Caco-2 (cell line): ENCODE measurements at regions not wholly inside any gene's neighbourhood (a gene's known extent, or its start where the extent isn't known, plus 50 kb on each side); places are given as distances from the start of the nearest gene placed in this dataset.

Experiments used
- BruUV-seq: library from RNA; stranded (reverse); fragments of 400-500 nt; replicated peaks from 2 replicates; lab custom pipeline; 2021; lab: Mats Ljungman, UMichigan
- CTCF ChIA-PET: fragments of 300-600 bp; sonication (Branson Sonifier 250); formaldehyde crosslinking; loops from one replicate; lab custom pipeline; 2022; ENCODE audit warnings: antibody characterized with exemption; lab: Charles Lee
- POLR2A ChIA-PET: fragments of 300-600 bp; sonication (Branson Sonifier 250); formaldehyde crosslinking; loops from one replicate; lab custom pipeline; 2022; ENCODE audit warnings: antibody characterized with exemption; lab: Charles Lee
- DNase-seq, 2 experiments: peaks; one replicate each; pipeline versions ENCODE4 v3.0.0 to v3.0.0-alpha.2; 2020 to 2022
- H3K27me3 ChIP-seq: replicated peaks from 2 replicates; pipeline ENCODE4 v1.6.0; 2011; ENCODE audit warnings: low read length; ENCODE audit not compliant: control insufficient read depth, insufficient read depth
- H3K36me3 ChIP-seq: 2 replicates; pipeline ENCODE4 v1.5.1; 2011; ENCODE audit warnings: low read length; ENCODE audit not compliant: control insufficient read depth, insufficient read depth
- H3K4me1 ChIP-seq: fragments of 250-450 bp; sonication (Bioruptor Pico); 2 replicates; pipeline ENCODE4 v1.5.1; 2020; ENCODE audit warnings: mild to moderate bottlenecking
- H3K4me3 ChIP-seq: 2 replicates; pipeline ENCODE4 v1.5.1; 2011; ENCODE audit warnings: low read depth, mild to moderate bottlenecking, control low read depth, low read length
- H3K9me3 ChIP-seq: fragments of 250-450 bp; sonication (Bioruptor Pico); 2 replicates; pipeline ENCODE4 v1.5.1; 2020; ENCODE audit warnings: mild to moderate bottlenecking, moderate library complexity
- H3K27ac Mint-ChIP-seq: one replicate; pipeline ENCODE4 v1.8.0; 2022; ENCODE audit warnings: mixed read lengths; ENCODE audit not compliant: unreplicated experiment
- H3K27me3 Mint-ChIP-seq: one replicate; pipeline ENCODE4 v1.8.0; 2022; ENCODE audit warnings: mixed read lengths; ENCODE audit not compliant: insufficient read depth, unreplicated experiment
- H3K36me3 Mint-ChIP-seq: one replicate; pipeline ENCODE4 v1.8.0; 2022; ENCODE audit warnings: mild to moderate bottlenecking, mixed read lengths; ENCODE audit not compliant: insufficient read depth, unreplicated experiment
- H3K4me1 Mint-ChIP-seq: one replicate; pipeline ENCODE4 v1.8.0; 2022; ENCODE audit warnings: low read depth, mixed read lengths; ENCODE audit not compliant: unreplicated experiment
- H3K4me3 Mint-ChIP-seq: one replicate; pipeline ENCODE4 v1.8.0; 2022; ENCODE audit warnings: mild to moderate bottlenecking, moderate library complexity, mixed read lengths; ENCODE audit not compliant: unreplicated experiment
- H3K9me3 Mint-ChIP-seq: one replicate; pipeline ENCODE4 v1.8.0; 2022; ENCODE audit warnings: mixed read lengths; ENCODE audit not compliant: unreplicated experiment
- intact Hi-C: fragments of 100-400 bp; cut with micrococcal nuclease; formaldehyde crosslinking; loops from one replicate; pipeline ENCODE4 v1.10.0; 2022; ENCODE audit not compliant: unreplicated experiment
- TF ChIP-seq, protein P1 (sequence below), 2 experiments: fragments of 200-600 bp in 1 of 2; IDR thresholded peaks; 1 replicate in 1 of 2; 2 replicates in 1 of 2; pipeline versions ENCODE4 v1.5.1 to v1.8.0; 2011 to 2022; ENCODE audit warnings: antibody characterized with exemption in 1 of 2, control low read depth in 1 of 2, inconsistent platforms in 1 of 2, low read depth in 1 of 2, low read length in 1 of 2, mild to moderate bottlenecking in 1 of 2, moderate library complexity in 1 of 2; ENCODE audit not compliant: insufficient read depth in 1 of 2, severe bottlenecking in 1 of 2, unreplicated experiment in 1 of 2

GRCh38 chr5:94039101-94039500 lies 297.7 kb upstream of the POU5F2 start:
- POLR2A ChIA-PET = no interaction called here
- TF ChIP-seq, protein P1, sequence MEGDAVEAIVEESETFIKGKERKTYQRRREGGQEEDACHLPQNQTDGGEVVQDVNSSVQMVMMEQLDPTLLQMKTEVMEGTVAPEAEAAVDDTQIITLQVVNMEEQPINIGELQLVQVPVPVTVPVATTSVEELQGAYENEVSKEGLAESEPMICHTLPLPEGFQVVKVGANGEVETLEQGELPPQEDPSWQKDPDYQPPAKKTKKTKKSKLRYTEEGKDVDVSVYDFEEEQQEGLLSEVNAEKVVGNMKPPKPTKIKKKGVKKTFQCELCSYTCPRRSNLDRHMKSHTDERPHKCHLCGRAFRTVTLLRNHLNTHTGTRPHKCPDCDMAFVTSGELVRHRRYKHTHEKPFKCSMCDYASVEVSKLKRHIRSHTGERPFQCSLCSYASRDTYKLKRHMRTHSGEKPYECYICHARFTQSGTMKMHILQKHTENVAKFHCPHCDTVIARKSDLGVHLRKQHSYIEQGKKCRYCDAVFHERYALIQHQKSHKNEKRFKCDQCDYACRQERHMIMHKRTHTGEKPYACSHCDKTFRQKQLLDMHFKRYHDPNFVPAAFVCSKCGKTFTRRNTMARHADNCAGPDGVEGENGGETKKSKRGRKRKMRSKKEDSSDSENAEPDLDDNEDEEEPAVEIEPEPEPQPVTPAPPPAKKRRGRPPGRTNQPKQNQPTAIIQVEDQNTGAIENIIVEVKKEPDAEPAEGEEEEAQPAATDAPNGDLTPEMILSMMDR (IDR thresholded peaks at IDR 0.05; ENCODE audit: insufficient read depth in 1 of 2, low read depth in 1 of 2, low read length in 1 of 2, severe bottlenecking in 1 of 2, unreplicated experiment in 1 of 2) = no peak
- Histone ChIP-seq H3K36me3 (no peaks in the 10 kb centered on the region), H3K9me3 (no peaks in the 10 kb centered on the region), H3K4me3 (no peak overlapping the region), H3K27me3 (no peaks in the 10 kb centered on the region), H3K4me1 (peaks cover 22% of the 10 kb centered on the region)
- H3K4me3 Mint-ChIP-seq = no peak overlapping the region
- no TSS peak for BruUV-seq
- H3K9me3 Mint-ChIP-seq = no peaks in the 10 kb centered on the region
- DNase-seq = no peak
- no peaks in the 10 kb centered on the region for H3K36me3 Mint-ChIP-seq
- H3K27ac Mint-ChIP-seq = no peak overlapping the region
- CTCF ChIA-PET = no interaction called here
- intact Hi-C loops = no loop called here
- peaks cover 17% of the 10 kb centered on the region for H3K4me1 Mint-ChIP-seq
- no peaks in the 10 kb centered on the region for H3K27me3 Mint-ChIP-seq

- no peak overlapping the region for H3K27ac Mint-ChIP-seq
- H3K4me3 Mint-ChIP-seq = no peak overlapping the region
- no peaks in the 10 kb centered on the region for H3K9me3 ChIP-seq
- no TSS peak for BruUV-seq
- H3K27me3 ChIP-seq = no peaks in the 10 kb centered on the region
- no peak overlapping the region for H3K4me3 ChIP-seq
- H3K4me1 Mint-ChIP-seq = no peaks in the 10 kb centered on the region
- CTCF ChIA-PET = no interaction called here
- H3K9me3 Mint-ChIP-seq = no peaks in the 10 kb centered on the region
- no peaks in the 10 kb centered on the region; the same call in 1 of the 2 replicates for H3K36me3 ChIP-seq
- TF ChIP-seq, protein P1 (IDR thresholded peaks at IDR 0.05; ENCODE audit: insufficient read depth in 1 of 2, low read depth in 1 of 2, low read length in 1 of 2, severe bottlenecking in 1 of 2, unreplicated experiment in 1 of 2) = no peak
- POLR2A ChIA-PET = no interaction called here
- H3K4me1 ChIP-seq = peaks cover 9% of the 10 kb centered on the region; the same call in 1 of the 2 replicates
- H3K36me3 Mint-ChIP-seq = no peaks in the 10 kb centered on the region
- intact Hi-C loops = no loop called here
- H3K27me3 Mint-ChIP-seq = no peaks in the 10 kb centered on the region
- DNase-seq = no peak
These were observed 290.2 kb upstream of the POU5F2 start for GRCh38 chr5:94031631-94032030.

GRCh38 chr5:94028001-94028400 lies 286.6 kb upstream of the POU5F2 start:
- Histone ChIP-seq H3K36me3 (no peaks in the 10 kb centered on the region; the same call in 1 of the 2 replicates), H3K4me3 (no peak overlapping the region), H3K4me1 (peaks cover 9% of the 10 kb centered on the region; the same call in 1 of the 2 replicates), H3K27me3 (no peaks in the 10 kb centered on the region), H3K9me3 (no peaks in the 10 kb centered on the region)
- Mint-ChIP-seq H3K27ac (no peak overlapping the region), H3K9me3 (no peaks in the 10 kb centered on the region), H3K4me3 (no peak overlapping the region), H3K27me3 (no peaks in the 10 kb centered on the region), H3K36me3 (no peaks in the 10 kb centered on the region), H3K4me1 (no peaks in the 10 kb centered on the region)
- POLR2A ChIA-PET = no interaction called here
- CTCF ChIA-PET = no interaction called here
- DNase-seq = no peak
- intact Hi-C loops = no loop called here
- BruUV-seq = no TSS peak
- TF ChIP-seq, protein P1 (IDR thresholded peaks at IDR 0.05; ENCODE audit: insufficient read depth in 1 of 2, low read depth in 1 of 2, low read length in 1 of 2, severe bottlenecking in 1 of 2, unreplicated experiment in 1 of 2) = no peak
